ENCODE measurements at regions not wholly inside any gene's neighbourhood (a gene's known extent, or its start where the extent isn't known, plus 50 kb on each side); places are given as distances from the start of the nearest gene placed in this dataset.

DNA sequence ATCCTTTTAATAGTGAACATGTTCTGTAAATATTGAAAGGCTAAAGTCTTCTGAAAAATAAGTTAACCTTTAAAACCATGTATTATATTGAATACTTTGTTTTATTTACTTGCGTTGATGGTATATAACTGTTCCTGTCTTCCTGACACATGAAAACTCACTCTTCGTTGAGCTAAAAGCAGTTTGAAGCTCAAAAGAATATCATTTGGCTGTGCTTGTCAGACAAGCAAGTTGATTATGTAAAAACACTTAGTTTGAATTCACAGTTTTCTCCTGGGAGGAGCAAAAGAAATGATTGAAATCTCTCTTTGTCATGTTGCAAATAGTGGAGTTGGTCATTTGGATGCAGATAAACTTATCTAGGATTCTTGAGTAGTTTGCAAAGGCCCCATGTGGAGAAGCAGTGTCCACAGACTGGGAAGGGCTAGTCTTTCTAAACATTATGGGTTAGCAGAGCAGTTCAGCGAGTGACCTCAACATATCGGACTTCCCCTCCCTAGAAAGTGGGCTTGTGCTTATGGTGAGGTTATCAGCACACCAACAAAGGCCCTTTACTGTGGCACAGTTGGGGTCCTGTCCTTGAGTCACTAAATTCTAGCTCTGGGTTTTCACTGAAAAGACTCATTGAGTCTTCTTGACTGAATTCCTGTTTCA, 290.4 kb downstream of the CSNK1G3 start:
- no peak for TF ChIP-seq GATA2 (IDR thresholded peaks at IDR 0.05; ENCODE audit: low read depth, low read length)
- no peak for TF ChIP-seq GATA3 (IDR thresholded peaks at IDR 0.05; ENCODE audit: low read depth, low read length)

DNA sequence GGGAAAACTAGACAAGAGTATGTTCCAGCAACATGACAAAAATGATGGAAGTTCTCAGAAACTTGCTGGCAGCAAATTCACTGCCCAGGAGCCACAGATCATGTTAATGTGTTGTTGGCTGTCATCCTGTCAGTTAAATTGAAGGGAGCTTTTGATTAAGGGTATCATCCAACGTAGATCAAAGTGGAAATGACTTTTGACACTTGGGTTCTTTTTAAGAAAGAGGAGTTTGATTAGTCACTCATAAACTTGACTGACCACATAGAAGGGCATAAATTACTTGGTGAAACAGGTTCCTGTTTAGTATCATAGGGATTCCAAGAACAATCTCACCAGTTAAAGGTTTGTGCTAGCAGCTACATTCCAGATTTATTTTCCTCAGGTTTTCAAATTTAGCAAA, 288.7 kb downstream of the CSNK1G3 start:
- TF ChIP-seq GATA2 (IDR thresholded peaks at IDR 0.05; ENCODE audit: low read depth, low read length) (no peak), GATA3 (IDR thresholded peaks at IDR 0.05; ENCODE audit: low read depth, low read length) (no peak)

DNA sequence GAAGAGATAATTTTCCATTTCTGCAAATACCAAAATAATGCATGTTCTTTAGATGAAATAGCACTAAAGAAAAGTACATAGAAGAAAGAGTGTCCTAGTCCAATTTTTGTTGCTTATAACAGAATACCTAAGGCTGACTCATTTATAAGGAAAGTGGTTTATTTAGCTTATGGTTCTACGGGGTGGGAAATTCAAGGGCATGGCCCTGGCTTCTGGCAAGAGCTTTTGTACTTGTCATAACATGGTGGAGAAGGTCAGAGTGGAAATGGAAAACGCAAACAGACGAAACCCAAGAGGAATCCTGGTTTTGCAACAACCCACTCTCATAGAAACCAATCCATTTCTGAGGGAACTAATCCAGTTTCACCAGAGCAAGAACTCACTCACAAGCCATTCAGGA, 283.7 kb downstream of the CSNK1G3 start:
- TF ChIP-seq GATA3 (IDR thresholded peaks at IDR 0.05; ENCODE audit: low read depth, low read length) (no peak), GATA2 (IDR thresholded peaks at IDR 0.05; ENCODE audit: low read depth, low read length) (no peak)

DNA sequence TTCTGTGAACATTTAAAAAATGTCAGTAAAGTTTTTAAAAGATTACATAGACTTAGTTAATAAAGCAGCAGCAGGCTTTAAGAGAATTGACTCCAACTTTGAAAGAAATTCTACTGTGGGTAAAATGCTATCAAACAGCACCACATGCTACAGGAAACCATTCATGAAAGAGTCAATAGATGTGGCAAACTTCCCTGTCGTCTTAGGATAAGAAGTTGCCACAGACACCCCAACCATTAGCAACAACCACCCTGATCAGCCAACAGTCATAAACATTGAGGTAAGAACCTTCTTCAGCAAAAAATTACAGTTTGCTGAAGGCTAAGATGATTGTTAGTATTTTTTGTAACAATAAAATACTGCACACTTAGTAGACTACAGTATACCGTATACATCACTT, 278.2 kb downstream of the CSNK1G3 start:
- TF ChIP-seq GATA2 (IDR thresholded peaks at IDR 0.05; ENCODE audit: low read depth, low read length) (no peak), GATA3 (IDR thresholded peaks at IDR 0.05; ENCODE audit: low read depth, low read length) (no peak)

DNA sequence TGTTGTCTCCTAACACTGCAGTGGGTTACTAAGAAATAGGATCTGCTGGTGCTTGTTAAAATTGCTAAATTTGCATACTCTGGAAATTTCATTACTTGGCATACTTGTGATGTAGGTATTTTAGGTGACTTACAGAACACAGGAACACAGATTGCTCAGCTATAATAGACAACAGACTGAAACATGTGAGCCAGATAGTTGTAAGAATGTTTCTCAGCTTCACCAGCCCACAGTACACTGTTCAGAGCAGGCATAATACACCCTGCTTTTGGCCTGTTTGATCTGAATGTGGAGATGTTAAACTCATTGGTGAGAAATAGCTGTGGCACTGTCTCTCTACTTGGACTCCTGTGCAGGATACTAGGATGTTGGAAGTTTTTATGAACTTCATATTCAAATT, 275.7 kb downstream of the CSNK1G3 start:
- TF ChIP-seq GATA2 (IDR thresholded peaks at IDR 0.05; ENCODE audit: low read depth, low read length), result no peak

DNA sequence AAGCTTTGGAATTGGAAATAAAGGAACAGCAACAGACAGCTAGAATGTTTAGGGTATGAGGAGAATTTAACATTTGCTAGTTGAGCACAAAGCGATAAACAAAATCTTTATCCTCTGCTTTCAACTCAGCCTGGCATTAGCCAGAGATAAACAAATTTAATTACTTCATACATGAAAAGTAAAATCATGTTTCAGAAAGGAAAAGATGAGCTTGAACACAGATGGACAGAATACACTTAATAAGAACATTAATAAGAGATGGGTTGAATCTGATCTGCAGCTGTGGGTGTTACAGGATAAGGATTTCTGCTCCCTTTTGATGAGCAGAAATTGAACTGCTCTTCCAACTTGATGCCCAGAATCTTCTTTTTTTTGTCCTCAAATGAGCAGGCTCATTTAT, 275.2 kb downstream of the CSNK1G3 start:
- TF ChIP-seq GATA3 (IDR thresholded peaks at IDR 0.05; ENCODE audit: low read depth, low read length), result no peak
- TF ChIP-seq GATA2 (IDR thresholded peaks at IDR 0.05; ENCODE audit: low read depth, low read length), result no peak

DNA sequence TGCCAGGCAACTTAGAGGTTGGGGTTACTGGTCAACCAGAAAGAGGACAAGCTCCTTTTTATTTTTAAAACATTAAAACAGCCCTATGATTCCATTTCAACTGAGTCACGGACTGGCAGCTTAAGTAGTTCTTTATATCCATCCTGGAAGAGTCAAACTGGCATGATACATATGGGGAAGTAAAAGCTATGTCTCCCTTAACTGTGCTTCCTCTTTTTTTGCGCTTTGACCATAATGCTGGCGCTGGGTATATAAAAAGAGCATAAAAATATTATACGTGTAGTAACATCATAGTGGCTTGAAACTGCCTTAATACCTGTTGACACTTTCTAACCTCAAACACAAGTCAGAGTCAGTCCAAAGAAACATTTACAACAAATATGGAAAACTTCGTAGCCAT, 274.4 kb downstream of the CSNK1G3 start:
- TF ChIP-seq GATA2 (IDR thresholded peaks at IDR 0.05; ENCODE audit: low read depth, low read length) (no peak), GATA3 (IDR thresholded peaks at IDR 0.05; ENCODE audit: low read depth, low read length) (no peak)

DNA sequence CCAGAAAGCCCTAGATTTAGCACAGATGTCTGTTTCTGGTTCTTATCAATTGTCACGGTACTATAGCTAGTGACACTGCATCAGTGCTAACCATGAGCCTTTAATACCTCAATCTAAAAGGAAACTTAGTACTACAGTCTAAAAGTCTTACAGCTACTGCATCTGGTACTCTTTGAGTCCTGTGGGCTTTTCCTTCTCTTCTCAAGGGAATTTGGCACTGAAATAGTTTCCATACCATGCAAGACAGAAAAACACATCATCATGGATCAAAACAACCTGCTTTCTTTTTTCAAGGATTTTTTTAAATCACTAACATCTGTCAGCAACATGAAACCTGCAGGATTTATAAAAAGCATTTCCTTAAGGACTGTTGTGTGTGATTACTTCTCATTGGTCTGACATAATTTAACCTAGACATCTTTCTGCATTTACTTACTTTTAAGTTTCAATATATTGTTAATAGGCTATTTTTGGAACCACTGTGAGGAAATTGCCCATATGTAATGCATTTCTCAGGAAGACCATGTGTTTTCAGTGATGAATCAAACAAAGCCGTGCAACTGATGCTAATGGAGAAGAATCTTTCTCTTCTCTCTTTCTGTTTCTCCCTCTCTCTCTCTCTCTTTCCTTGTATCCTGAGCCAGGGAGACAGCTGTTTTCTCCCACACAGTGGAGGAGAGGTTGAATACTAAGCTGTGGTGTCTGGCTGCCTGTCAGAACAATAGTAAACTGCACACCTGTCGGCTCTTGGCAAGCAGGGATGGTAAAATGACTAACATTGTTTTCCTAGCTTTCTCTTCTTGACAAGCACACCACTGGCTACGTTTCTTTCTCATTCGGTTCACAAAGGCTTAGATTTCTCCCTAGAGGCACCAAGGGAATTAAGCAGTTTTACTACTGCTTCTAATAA, 273.4 kb downstream of the CSNK1G3 start:
- TF ChIP-seq GATA3 (IDR thresholded peaks at IDR 0.05; ENCODE audit: low read depth, low read length), result no peak
- no peak for TF ChIP-seq GATA2 (IDR thresholded peaks at IDR 0.05; ENCODE audit: low read depth, low read length)

DNA sequence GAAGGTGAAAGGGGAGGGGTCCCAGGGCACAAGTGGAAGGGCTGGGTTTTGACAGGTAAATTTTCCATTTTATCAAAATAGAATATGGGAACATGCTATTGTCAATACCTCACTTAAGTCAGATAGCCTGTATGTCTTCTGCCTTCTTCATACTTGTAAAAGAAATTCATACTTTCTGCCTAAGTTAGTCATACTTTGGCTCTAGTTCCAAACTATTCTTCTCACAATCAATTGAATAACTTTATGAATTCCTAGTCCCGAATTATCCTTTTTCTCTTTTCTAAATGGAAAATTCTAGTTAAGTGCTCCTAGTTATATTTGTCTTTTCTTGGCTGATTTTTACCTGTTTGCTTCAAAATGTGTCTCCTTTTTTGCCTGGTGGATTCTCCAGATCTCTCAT, 271.4 kb downstream of the CSNK1G3 start:
- TF ChIP-seq GATA2 (IDR thresholded peaks at IDR 0.05; ENCODE audit: low read depth, low read length) (no peak), GATA3 (IDR thresholded peaks at IDR 0.05; ENCODE audit: low read depth, low read length) (no peak)

DNA sequence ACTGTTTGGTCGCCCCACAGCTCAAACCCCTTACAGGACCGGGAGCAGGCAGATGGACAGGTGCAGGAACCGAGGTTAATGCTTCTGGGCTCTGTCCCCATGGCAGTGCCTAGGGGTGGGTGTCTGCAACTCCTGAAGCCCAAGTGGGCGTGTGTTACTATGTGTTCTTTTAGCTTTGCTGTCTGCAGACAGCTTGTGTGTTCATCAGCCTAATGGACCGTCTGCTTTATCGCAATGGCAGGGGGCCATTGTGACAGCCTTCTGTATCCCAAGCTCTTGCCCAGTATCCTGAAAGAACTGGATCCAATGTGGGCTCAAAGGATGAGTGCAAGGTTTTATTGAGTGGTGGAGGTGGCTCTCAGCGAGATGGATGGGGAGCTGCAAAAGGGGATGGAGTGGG, 266.7 kb downstream of the CSNK1G3 start:
- no peak for TF ChIP-seq GATA3 (IDR thresholded peaks at IDR 0.05; ENCODE audit: low read depth, low read length)
- TF ChIP-seq GATA2 (IDR thresholded peaks at IDR 0.05; ENCODE audit: low read depth, low read length), result no peak

DNA sequence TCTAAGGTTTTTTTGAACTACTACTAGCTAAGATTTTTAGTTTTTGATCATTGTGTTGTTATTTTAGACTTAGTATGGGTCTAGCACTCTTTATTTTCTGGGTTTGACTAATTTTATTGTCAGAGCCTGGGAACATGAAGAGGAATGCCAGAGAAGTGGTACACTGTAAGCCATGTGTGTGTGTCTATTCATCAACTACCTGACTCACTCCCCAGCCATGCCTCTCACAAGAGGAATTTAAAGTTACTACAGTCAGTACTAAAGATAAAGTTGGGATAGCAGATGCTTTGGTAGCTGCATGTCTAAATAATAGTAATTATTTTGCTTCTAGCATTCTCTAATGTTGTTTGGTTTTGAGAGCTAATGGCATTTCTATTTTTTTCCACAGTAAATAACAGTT, 264.8 kb downstream of the CSNK1G3 start:
- TF ChIP-seq GATA2 (IDR thresholded peaks at IDR 0.05; ENCODE audit: low read depth, low read length) (no peak), GATA3 (IDR thresholded peaks at IDR 0.05; ENCODE audit: low read depth, low read length) (no peak)

DNA sequence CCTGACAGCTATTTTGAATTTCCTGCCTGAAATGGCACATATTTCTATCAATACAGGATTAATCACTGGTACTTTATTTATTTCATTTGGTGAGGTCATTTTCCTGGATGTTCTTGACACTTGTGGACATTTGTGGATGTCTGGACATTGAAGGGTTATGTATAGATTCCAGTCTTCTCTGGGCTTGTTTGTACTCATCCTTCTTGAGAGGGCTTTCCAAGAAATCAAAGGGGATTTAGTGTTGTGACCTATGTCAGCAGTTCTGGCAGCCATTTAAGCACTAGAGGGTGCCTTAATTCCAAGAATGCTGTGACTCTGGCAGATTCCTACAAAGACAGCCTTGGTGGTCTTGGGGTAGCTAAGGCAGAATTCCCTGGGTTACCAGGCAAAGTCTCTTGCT, 259.7 kb downstream of the CSNK1G3 start:
- TF ChIP-seq GATA2 (IDR thresholded peaks at IDR 0.05; ENCODE audit: low read depth, low read length) (no peak), GATA3 (IDR thresholded peaks at IDR 0.05; ENCODE audit: low read depth, low read length) (no peak)

DNA sequence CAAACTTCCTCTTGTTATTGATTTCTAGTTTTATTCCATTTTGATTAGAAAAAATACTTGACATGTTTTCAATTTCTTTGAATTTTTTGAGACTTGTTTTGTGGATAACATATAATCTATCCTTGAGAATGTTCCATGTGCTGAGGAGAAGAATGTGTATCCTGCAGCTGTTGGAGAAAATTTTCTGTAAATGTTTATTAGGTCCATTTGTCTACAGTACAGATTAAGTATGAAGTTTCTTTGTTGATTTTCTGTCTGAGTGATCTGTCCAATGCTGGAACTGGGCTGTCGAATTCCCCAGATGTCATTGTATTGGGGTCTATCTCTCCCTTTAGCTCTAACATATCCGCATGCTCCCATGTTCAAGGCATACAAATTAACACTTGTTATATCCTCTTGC, 251.2 kb downstream of the CSNK1G3 start:
- TF ChIP-seq GATA2 (IDR thresholded peaks at IDR 0.05; ENCODE audit: low read depth, low read length), result no peak
- no peak for TF ChIP-seq GATA3 (IDR thresholded peaks at IDR 0.05; ENCODE audit: low read depth, low read length)

DNA sequence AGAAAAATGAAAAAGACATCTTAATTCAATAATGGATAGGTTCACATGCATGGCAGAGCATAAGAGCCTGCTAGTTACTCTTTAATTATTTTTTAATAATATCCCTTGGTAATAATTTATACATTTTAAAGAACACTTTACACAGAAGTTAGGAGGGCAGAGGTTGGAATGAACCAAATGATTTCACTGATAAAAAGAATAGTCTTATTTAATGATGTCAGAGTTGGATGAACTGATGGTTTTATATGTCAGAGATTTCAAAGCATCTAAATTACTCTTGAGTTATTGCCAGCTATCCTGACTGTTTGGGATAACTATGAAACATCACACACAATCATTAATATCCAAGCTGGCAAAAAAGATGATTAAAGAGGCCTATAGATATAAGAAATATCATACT, 244.8 kb downstream of the CSNK1G3 start:
- TF ChIP-seq GATA3 (IDR thresholded peaks at IDR 0.05; ENCODE audit: low read depth, low read length) (no peak), GATA2 (IDR thresholded peaks at IDR 0.05; ENCODE audit: low read depth, low read length) (no peak)

DNA sequence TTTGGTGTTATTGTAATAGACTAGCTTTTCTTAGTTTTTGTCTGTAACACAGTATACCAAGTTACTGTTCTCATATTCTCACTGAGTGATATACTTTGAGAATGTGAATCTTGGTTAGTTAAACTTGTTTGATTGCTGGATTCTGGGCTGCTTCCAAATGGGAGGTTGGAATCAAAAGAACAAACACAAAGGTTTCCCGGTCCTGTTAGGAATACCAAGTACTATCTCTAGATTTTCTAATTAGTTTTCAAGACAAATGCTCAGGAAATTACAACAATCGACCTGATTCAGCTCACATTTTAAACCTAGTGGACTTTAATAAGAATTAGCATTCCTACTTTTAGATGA, 244.3 kb downstream of the CSNK1G3 start:
- TF ChIP-seq GATA2 (IDR thresholded peaks at IDR 0.05; ENCODE audit: low read depth, low read length) (no peak), GATA3 (IDR thresholded peaks at IDR 0.05; ENCODE audit: low read depth, low read length) (no peak)

Data from SH-SY5Y (cell line).